SK-N-SH (cell line): ENCODE measurements at regions not wholly inside any gene's neighbourhood (a gene's known extent, or its start where the extent isn't known, plus 50 kb on each side); places are given as distances from the start of the nearest gene placed in this dataset.

Experiments used
- CTCF ChIA-PET: fragments of 300-600, 350-600 bp; formaldehyde crosslinking; extraction: SDS; loops from one replicate; lab custom pipeline; 2021; lab: Yijun Ruan, JAX
- POLR2A ChIA-PET: fragments of 350-600 bp; sonication (Branson Sonifier 250); formaldehyde crosslinking; extraction: SDS; loops from one replicate; lab custom pipeline; 2020; ENCODE audit warnings: antibody characterized with exemption, inconsistent platforms; lab: Yijun Ruan, JAX
- DNase-seq: peaks from one replicate; pipeline ENCODE4 v3.0.0; 2012
- H2AFZ ChIP-seq: fragments of 200-600 bp; sonication (generic); 2 replicates; pipeline ENCODE4 v1.8.1; 2016; ENCODE audit warnings: antibody characterized with exemption, mild to moderate bottlenecking, low read depth
- H3F3A ChIP-seq: fragments of 200-600 bp; sonication (generic); replicated peaks from 2 replicates; pipeline ENCODE3; 2016; ENCODE audit warnings: antibody characterized with exemption, mild to moderate bottlenecking; ENCODE audit not compliant: insufficient read depth
- H3K27ac ChIP-seq, 2 experiments: fragments of 200-500 bp in 1 of 2; fragments of 200-600 bp in 1 of 2; sonication (Bioruptor generic) in 1 of 2; sonication (generic), shearing (Covaris generic) in 1 of 2; 2 replicates each; pipeline versions ENCODE4 v1.5.1 to v1.6.1; 2014 to 2016; ENCODE audit warnings: low read depth in 2 of 2, inconsistent platforms in 1 of 2, low read length in 1 of 2, mild to moderate bottlenecking in 1 of 2, mixed read lengths in 1 of 2
- H3K27me3 ChIP-seq: fragments of 200-600 bp; sonication (generic), shearing (Covaris generic); 2 replicates; pipeline ENCODE4 v1.6.1; 2016; ENCODE audit warnings: mixed run types; ENCODE audit not compliant: insufficient read depth
- H3K36me3 ChIP-seq, 2 experiments: fragments of 200-500 bp in 1 of 2; fragments of 200-600 bp in 1 of 2; sonication (Bioruptor generic) in 1 of 2; sonication (generic) in 1 of 2; replicated peaks in 1 of 2; 2 replicates each; pipeline versions ENCODE3 to v1.5.1; 2014 to 2016; ENCODE audit warnings: low read length in 1 of 2, mild to moderate bottlenecking in 1 of 2; ENCODE audit not compliant: insufficient read depth in 2 of 2, control insufficient read depth in 1 of 2
- H3K4me1 ChIP-seq, 2 experiments: fragments of 200-500 bp in 1 of 2; fragments of 200-600 bp in 1 of 2; sonication (Bioruptor generic) in 1 of 2; sonication (generic), shearing (Covaris generic) in 1 of 2; 2 replicates each; pipeline versions ENCODE4 v1.5.1 to v1.6.1; 2014 to 2016; ENCODE audit warnings: low read depth in 1 of 2, low read length in 1 of 2, mixed run types in 1 of 2; ENCODE audit not compliant: insufficient read depth in 2 of 2, control insufficient read depth in 1 of 2
- H3K4me2 ChIP-seq: fragments of 200-600 bp; sonication (generic), shearing (Covaris generic); 2 replicates; pipeline ENCODE4 v1.6.1; 2017; ENCODE audit warnings: mixed run types
- H3K4me3 ChIP-seq, 2 experiments: fragments of 200-500 bp in 1 of 2; fragments of 200-600 bp in 1 of 2; sonication (Bioruptor generic) in 1 of 2; sonication (generic), shearing (Covaris generic) in 1 of 2; 2 replicates each; pipeline versions ENCODE4 v1.5.1 to v1.8.1; 2014 to 2016; ENCODE audit warnings: low read depth in 2 of 2, inconsistent platforms in 1 of 2, low read length in 1 of 2, mild to moderate bottlenecking in 1 of 2, mixed read lengths in 1 of 2, moderate library complexity in 1 of 2
- H3K79me2 ChIP-seq: fragments of 200-600 bp; sonication (generic); 2 replicates; pipeline ENCODE4 v1.8.1; 2017; ENCODE audit warnings: mild to moderate bottlenecking; ENCODE audit not compliant: insufficient read depth
- H3K9ac ChIP-seq: fragments of 200-600 bp; sonication (generic); 2 replicates; pipeline ENCODE4 v1.6.1; 2017; ENCODE audit warnings: mixed run types
- H3K9me2 ChIP-seq: fragments of 200-600 bp; sonication (generic); 2 replicates; pipeline ENCODE4 v1.6.1; 2017; ENCODE audit warnings: mixed run types
- H3K9me3 ChIP-seq: fragments of 200-600 bp; sonication (generic); 2 replicates; pipeline ENCODE4 v1.6.1; 2017; ENCODE audit warnings: mixed run types, mild to moderate bottlenecking, moderate library complexity
- H4K20me1 ChIP-seq: fragments of 200-600 bp; sonication (generic); 2 replicates; pipeline ENCODE4 v1.6.1; 2017; ENCODE audit warnings: mild to moderate bottlenecking, mixed run types; ENCODE audit not compliant: insufficient read depth
- EP300 ChIP-seq, 2 experiments: IDR thresholded peaks; 2 replicates each; pipeline versions ENCODE4 v1.4.0 to v1.6.1; 2012; ENCODE audit warnings: borderline replicate concordance in 1 of 2, low read depth in 1 of 2, low read length in 1 of 2
- FOXJ3 ChIP-seq: sonication (generic); formaldehyde crosslinking; IDR thresholded peaks from 2 replicates; pipeline ENCODE4 v1.5.1; 2020; ENCODE audit warnings: mild to moderate bottlenecking, missing genetic modification reagents
- FOXM1 ChIP-seq: IDR thresholded peaks from 2 replicates; pipeline ENCODE4 v1.4.0; 2012; ENCODE audit warnings: low read depth, mild to moderate bottlenecking
- GATA2 ChIP-seq: sonication (generic); formaldehyde crosslinking; IDR thresholded peaks from 2 replicates; pipeline ENCODE4 v1.5.0; 2020; ENCODE audit warnings: mild to moderate bottlenecking, missing genetic modification reagents
- MAX ChIP-seq: IDR thresholded peaks from 2 replicates; pipeline ENCODE4 v1.4.0; 2012; ENCODE audit warnings: low read depth
- RAD21 ChIP-seq: IDR thresholded peaks from 2 replicates; pipeline ENCODE4 v1.6.1; 2012; ENCODE audit warnings: mild to moderate bottlenecking, low read length
- RCOR1 ChIP-seq: fragments of 150-350 bp; IDR thresholded peaks from 2 replicates; pipeline ENCODE4 v1.6.1; 2017; ENCODE audit warnings: antibody characterized with exemption, low read length
- REST ChIP-seq: IDR thresholded peaks from 2 replicates; pipeline ENCODE4 v1.6.1; 2012; ENCODE audit warnings: mild to moderate bottlenecking, low read depth, low read length, moderate library complexity
- RXRA ChIP-seq: IDR thresholded peaks from 2 replicates; pipeline ENCODE4 v1.4.0; 2012; ENCODE audit warnings: low read depth, mild to moderate bottlenecking, borderline replicate concordance
- TEAD4 ChIP-seq: IDR thresholded peaks from 2 replicates; pipeline ENCODE4 v1.4.0; 2012; ENCODE audit warnings: mild to moderate bottlenecking, borderline replicate concordance; ENCODE audit not compliant: insufficient read depth
- USF2 ChIP-seq: fragments of 150-350 bp; IDR thresholded peaks from 2 replicates; pipeline ENCODE4 v1.6.1; 2017; ENCODE audit warnings: antibody characterized with exemption, low read length, low read depth, borderline replicate concordance
- TF ChIP-seq, protein P1 (sequence below): IDR thresholded peaks from 2 replicates; pipeline ENCODE4 v1.4.0; 2012; ENCODE audit warnings: low read depth, borderline replicate concordance

DNA sequence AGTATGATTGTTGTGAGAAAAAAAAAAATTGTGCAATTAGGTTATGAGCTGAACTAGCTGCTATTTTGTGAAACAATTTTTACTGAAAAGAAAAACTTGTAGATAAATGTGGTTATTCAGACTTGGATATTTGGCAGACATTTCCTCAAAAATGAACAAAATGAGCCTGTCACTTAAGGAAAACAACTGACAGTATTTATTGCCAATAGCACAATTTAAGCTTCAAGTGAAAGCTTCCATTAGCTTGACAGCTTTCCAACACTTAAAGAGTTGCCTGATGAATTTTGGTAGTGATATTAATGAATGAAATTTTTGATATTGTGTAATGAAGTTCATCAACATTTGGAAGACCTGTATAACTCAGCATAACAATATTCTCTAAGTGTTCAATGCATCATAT is 116.1 kb upstream of the RGS1 start:
- Histone ChIP-seq H3K36me3 (no peaks in the 10 kb centered on the region), H3K4me2 (no peak overlapping the region), H3K4me1 (peaks cover 0 to 3% of the 10 kb centered on the region in 2 experiments; a peak in 1 of 4 replicates), H3K9me3 (no peaks in the 10 kb centered on the region), H3K27ac (no peak overlapping the region), H3K4me3 (no peak overlapping the region), H3K27me3 (no peaks in the 10 kb centered on the region), H4K20me1 (no peaks in the 10 kb centered on the region), H3K79me2 (no peaks in the 10 kb centered on the region), H2AFZ (no peak overlapping the region), H3K9ac (no peak overlapping the region), H3F3A (no peaks in the 10 kb centered on the region), H3K9me2 (no peaks in the 10 kb centered on the region)
- no peak for DNase-seq
- ChIA-PET CTCF (interaction anchor here (0.6 to 1.4 kb wide), 3 partner anchors 14 to 545 kb away, joined by 3 to 4 read pairs (median 3); no protein-coding TSS in a partner anchor), POLR2A (no interaction called here)
- TF ChIP-seq MAX: no peak
- no peak for TF ChIP-seq USF2
- no peak for TF ChIP-seq EP300 (IDR thresholded peaks at IDR 0.05; ENCODE audit: borderline replicate concordance in 1 of 2, low read depth in 1 of 2, low read length in 1 of 2)
- TF ChIP-seq FOXM1: no peak
- TF ChIP-seq RAD21: no peak
- no peak for TF ChIP-seq TEAD4
- TF ChIP-seq RXRA: no peak
- TF ChIP-seq, protein P1, sequence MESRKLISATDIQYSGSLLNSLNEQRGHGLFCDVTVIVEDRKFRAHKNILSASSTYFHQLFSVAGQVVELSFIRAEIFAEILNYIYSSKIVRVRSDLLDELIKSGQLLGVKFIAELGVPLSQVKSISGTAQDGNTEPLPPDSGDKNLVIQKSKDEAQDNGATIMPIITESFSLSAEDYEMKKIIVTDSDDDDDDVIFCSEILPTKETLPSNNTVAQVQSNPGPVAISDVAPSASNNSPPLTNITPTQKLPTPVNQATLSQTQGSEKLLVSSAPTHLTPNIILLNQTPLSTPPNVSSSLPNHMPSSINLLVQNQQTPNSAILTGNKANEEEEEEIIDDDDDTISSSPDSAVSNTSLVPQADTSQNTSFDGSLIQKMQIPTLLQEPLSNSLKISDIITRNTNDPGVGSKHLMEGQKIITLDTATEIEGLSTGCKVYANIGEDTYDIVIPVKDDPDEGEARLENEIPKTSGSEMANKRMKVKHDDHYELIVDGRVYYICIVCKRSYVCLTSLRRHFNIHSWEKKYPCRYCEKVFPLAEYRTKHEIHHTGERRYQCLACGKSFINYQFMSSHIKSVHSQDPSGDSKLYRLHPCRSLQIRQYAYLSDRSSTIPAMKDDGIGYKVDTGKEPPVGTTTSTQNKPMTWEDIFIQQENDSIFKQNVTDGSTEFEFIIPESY: no peak
- TF ChIP-seq FOXJ3 (CRISPR knock-in tag): no peak
- no peak for TF ChIP-seq GATA2 (CRISPR knock-in tag)
- TF ChIP-seq RCOR1: no peak
- no peak for TF ChIP-seq REST
